HCT116 (cell line): ENCODE measurements at regions not wholly inside any gene's neighbourhood (a gene's known extent, or its start where the extent isn't known, plus 50 kb on each side); places are given as distances from the start of the nearest gene placed in this dataset.

Experiments
- ATAC-seq: fragments of 200-7000 bp; cut with Tn5 transposase; 2 replicates; pipeline ENCODE4 v1.9.1; 2020; ENCODE audit warnings: mild to moderate bottlenecking, moderate library complexity
- BruUV-seq: library from RNA; stranded (reverse); fragments of 400-500 nt; replicated peaks from 2 replicates; lab custom pipeline; 2021; lab: Mats Ljungman, UMichigan
- CTCF ChIA-PET: fragments of 300-600 bp; sonication (Branson Sonifier 250); formaldehyde crosslinking; loops from one replicate; lab custom pipeline; 2021; ENCODE audit warnings: antibody characterized with exemption; lab: Charles Lee
- POLR2A ChIA-PET: fragments of 300-600, 350-600 bp; sonication (Branson Sonifier 250); formaldehyde crosslinking; loops from one replicate; lab custom pipeline; 2021; ENCODE audit warnings: antibody characterized with exemption; lab: Charles Lee
- RAD21 ChIA-PET, 2 experiments: fragments of 300-600 bp; sonication (Branson Sonifier 250); formaldehyde crosslinking; loops; one replicate each; lab custom pipeline; 2023; ENCODE audit warnings: low total read pairs in 2 of 2; ENCODE audit not compliant: uncharacterized antibody in 2 of 2, unreplicated experiment in 2 of 2, low non-redundant PET in 1 of 2; lab: Charles Lee
- DNase-seq: peaks from one replicate; pipeline ENCODE4 v3.0.0-alpha.2; 2010; ENCODE audit warnings: low read depth, low spot score
- H2AFZ ChIP-seq: fragments of 200-600 bp; shearing (Covaris generic), sonication (generic); 2 replicates; pipeline ENCODE4 v1.6.1; 2017; ENCODE audit warnings: low read depth, mixed run types, mixed read lengths, antibody characterized with exemption, low read length; ENCODE audit not compliant: poor library complexity, severe bottlenecking
- H3K27ac ChIP-seq: 2 replicates; pipeline ENCODE4 v1.5.1; 2012; ENCODE audit warnings: low read depth, low read length
- H3K27me3 ChIP-seq: fragments of 200-600 bp; sonication (generic); 2 replicates; pipeline ENCODE4 v1.6.1; 2016; ENCODE audit warnings: mixed run types, low read length, mixed read lengths; ENCODE audit not compliant: insufficient read depth
- H3K36me3 ChIP-seq, 2 experiments: fragments of 200-500 bp in 1 of 2; fragments of 200-600 bp in 1 of 2; sonication (Bioruptor generic) in 1 of 2; sonication (generic) in 1 of 2; 2 replicates each; pipeline versions ENCODE4 v1.5.1 to v1.6.1; 2014 to 2016; ENCODE audit warnings: low read length in 2 of 2, inconsistent platforms in 1 of 2, mixed read lengths in 1 of 2, mixed run types in 1 of 2; ENCODE audit not compliant: insufficient read depth in 2 of 2, control insufficient read depth in 1 of 2
- H3K4me1 ChIP-seq, 2 experiments: fragments of 200-600 bp in 1 of 2; sonication (generic) in 1 of 2; 2 replicates each; pipeline versions ENCODE4 v1.5.1 to v1.6.1; 2012 to 2017; ENCODE audit warnings: low read length in 2 of 2, inconsistent platforms in 1 of 2, mild to moderate bottlenecking in 1 of 2, mixed read lengths in 1 of 2, mixed run types in 1 of 2, moderate library complexity in 1 of 2; ENCODE audit not compliant: insufficient read depth in 2 of 2, control insufficient read depth in 1 of 2
- H3K4me2 ChIP-seq: fragments of 200-600 bp; sonication (generic); 2 replicates; pipeline ENCODE4 v1.6.1; 2017; ENCODE audit warnings: mixed run types, low read length, mixed read lengths
- H3K4me3 ChIP-seq, 2 experiments: fragments of 200-600 bp in 1 of 2; sonication (generic) in 1 of 2; replicated peaks in 1 of 2; 2 replicates each; pipeline ENCODE4 v1.5.1; 2011 to 2016; ENCODE audit warnings: low read length in 2 of 2, control low read depth in 1 of 2, low read depth in 1 of 2, mild to moderate bottlenecking in 1 of 2, mixed read lengths in 1 of 2, mixed run types in 1 of 2
- H3K79me2 ChIP-seq: fragments of 200-600 bp; sonication (generic); 2 replicates; pipeline ENCODE4 v1.6.1; 2017; ENCODE audit warnings: mild to moderate bottlenecking, mixed run types, low read length, moderate library complexity, mixed read lengths; ENCODE audit not compliant: insufficient read depth
- H3K9ac ChIP-seq: fragments of 200-600 bp; sonication (generic); 2 replicates; pipeline ENCODE4 v1.6.1; 2016; ENCODE audit warnings: low read length, mixed read lengths
- H3K9me2 ChIP-seq: fragments of 200-600 bp; sonication (generic), shearing (Covaris generic); 2 replicates; pipeline ENCODE4 v1.6.1; 2017; ENCODE audit warnings: mixed run types, mild to moderate bottlenecking, moderate library complexity; ENCODE audit not compliant: insufficient read depth
- H3K9me3 ChIP-seq, 2 experiments: fragments of 200-500 bp in 1 of 2; fragments of 200-600 bp in 1 of 2; sonication (Bioruptor generic) in 1 of 2; sonication (generic) in 1 of 2; 2 replicates each; pipeline ENCODE4 v1.6.1; 2014 to 2017; ENCODE audit warnings: low read length in 2 of 2, mixed read lengths in 2 of 2, inconsistent platforms in 1 of 2, low read depth in 1 of 2, mild to moderate bottlenecking in 1 of 2, mixed run types in 1 of 2, moderate library complexity in 1 of 2; ENCODE audit not compliant: control insufficient read depth in 1 of 2, insufficient read depth in 1 of 2
- H4K20me1 ChIP-seq: fragments of 200-600 bp; sonication (generic), shearing (Covaris generic); 2 replicates; pipeline ENCODE4 v1.6.1; 2017; ENCODE audit warnings: mixed run types, mild to moderate bottlenecking, moderate library complexity; ENCODE audit not compliant: insufficient read depth
- CBX3 ChIP-seq: IDR thresholded peaks from 2 replicates; pipeline ENCODE4 v1.6.1; 2012; ENCODE audit warnings: low read depth
- CEBPB ChIP-seq: IDR thresholded peaks from 2 replicates; pipeline ENCODE4 v1.6.1; 2012; ENCODE audit warnings: low read depth
- CTCF ChIP-seq, 3 experiments: fragments of 200-600 bp in 1 of 3; sonication (generic) in 1 of 3; IDR thresholded peaks in 2 of 3; conservative IDR thresholded peaks in 1 of 3; 2 replicates each; pipeline ENCODE4 v1.5.1; 2012 to 2017; ENCODE audit warnings: low read depth in 2 of 3, low read length in 2 of 3, antibody characterized with exemption in 1 of 3, borderline replicate concordance in 1 of 3, control low read depth in 1 of 3, mild to moderate bottlenecking in 1 of 3, mixed read lengths in 1 of 3, mixed run types in 1 of 3, moderate library complexity in 1 of 3; ENCODE audit not compliant: insufficient read depth in 1 of 3
- EGR1 ChIP-seq: IDR thresholded peaks from 2 replicates; pipeline ENCODE4 v1.6.1; 2012; ENCODE audit warnings: low read depth
- ELF1 ChIP-seq: IDR thresholded peaks from 2 replicates; pipeline ENCODE4 v1.6.1; 2012; ENCODE audit warnings: low read depth, borderline replicate concordance
- EZH2phosphoT487 ChIP-seq: fragments of 200-600 bp; IDR thresholded peaks from 2 replicates; pipeline ENCODE4 v1.6.1; 2018; ENCODE audit warnings: antibody characterized with exemption, borderline replicate concordance
- FOSL1 ChIP-seq: IDR thresholded peaks from 2 replicates; pipeline ENCODE4 v1.6.1; 2012; ENCODE audit warnings: low read depth
- JUND ChIP-seq: IDR thresholded peaks from 2 replicates; pipeline ENCODE4 v1.6.1; 2012
- MAX ChIP-seq: IDR thresholded peaks from 2 replicates; pipeline ENCODE4 v1.6.1; 2012
- REST ChIP-seq: IDR thresholded peaks from 2 replicates; pipeline ENCODE4 v1.6.1; 2012; ENCODE audit warnings: low read depth
- SIN3A ChIP-seq: IDR thresholded peaks from 2 replicates; pipeline ENCODE4 v1.6.1; 2012; ENCODE audit warnings: low read depth
- SRF ChIP-seq: IDR thresholded peaks from 2 replicates; pipeline ENCODE4 v1.6.1; 2012; ENCODE audit warnings: low read depth
- YY1 ChIP-seq: IDR thresholded peaks from 2 replicates; pipeline ENCODE4 v1.6.1; 2011; ENCODE audit warnings: low read length, low read depth, moderate library complexity, mild to moderate bottlenecking; ENCODE audit not compliant: insufficient replicate concordance; ENCODE audit errors: extremely low read depth
- ZBTB33 ChIP-seq: IDR thresholded peaks from 2 replicates; pipeline ENCODE4 v1.6.1; 2011; ENCODE audit warnings: mild to moderate bottlenecking, low read length, moderate library complexity; ENCODE audit not compliant: insufficient replicate concordance; ENCODE audit errors: extremely low read depth
- ZFX ChIP-seq: fragments of 450-650 bp; IDR thresholded peaks from 2 replicates; pipeline ENCODE4 v1.6.1; 2017
- ZNF274 ChIP-seq: fragments of 200-500 bp; sonication (Bioruptor generic); IDR thresholded peaks from 2 replicates; pipeline ENCODE4 v1.6.1; 2014; ENCODE audit warnings: mild to moderate bottlenecking, low read depth, low read length, inconsistent platforms
- intact Hi-C: fragments of 100-400 bp; cut with micrococcal nuclease; formaldehyde crosslinking; loops from 2 replicates; pipeline ENCODE4 v1.10.0; 2022

GRCh38 chr2:60368456-60368855 is 185.0 kb downstream of the BCL11A start:
- no peak overlapping the region for H3K9ac ChIP-seq
- ChIA-PET RAD21 (no interaction called here), POLR2A (no interaction called here), CTCF (no interaction called here)
- H3K4me2 ChIP-seq, result no peak overlapping the region
- no peaks in the 10 kb centered on the region for H3K36me3 ChIP-seq
- H4K20me1 ChIP-seq, result no peaks in the 10 kb centered on the region
- H2AFZ ChIP-seq, result no peak overlapping the region
- no peak for DNase-seq
- no peak for ATAC-seq
- no peak for TF ChIP-seq REST
- no peak for TF ChIP-seq FOSL1
- TF ChIP-seq CEBPB, result no peak
- TF ChIP-seq ZBTB33, result no peak
- TF ChIP-seq SIN3A, result no peak
- no peak for TF ChIP-seq ZNF274
- TF ChIP-seq SRF, result no peak
- TF ChIP-seq ELF1, result no peak
- TF ChIP-seq YY1, result no peak
- no peak for TF ChIP-seq EGR1
- no peak for TF ChIP-seq EZH2phosphoT487
- no peak for TF ChIP-seq JUND
- TF ChIP-seq MAX, result no peak
- no peak for TF ChIP-seq CTCF (IDR thresholded peaks at IDR 0.05 in 2 of 3, conservative IDR thresholded peaks at IDR 0.05 in 1 of 3; ENCODE audit: borderline replicate concordance in 1 of 3, insufficient read depth in 1 of 3, low read depth in 2 of 3, low read length in 2 of 3)
- TF ChIP-seq CBX3, result no peak
- TF ChIP-seq ZFX, result no peak
- BruUV-seq, result no TSS peak
- H3K79me2 ChIP-seq, result no peaks in the 10 kb centered on the region
- no peak overlapping the region for H3K27ac ChIP-seq
- no peaks in the 10 kb centered on the region for H3K4me1 ChIP-seq
- H3K4me3 ChIP-seq, result no peak overlapping the region
- intact Hi-C loops, result no loop called here
- H3K9me3 ChIP-seq, result no peaks in the 10 kb centered on the region
- H3K9me2 ChIP-seq, result no peaks in the 10 kb centered on the region
- peaks cover 3% of the 10 kb centered on the region; the same call in 1 of the 2 replicates for H3K27me3 ChIP-seq
